WTC11 (cell line): ENCODE measurements at regions not wholly inside any gene's neighbourhood (a gene's known extent, or its start where the extent isn't known, plus 50 kb on each side); places are given as distances from the start of the nearest gene placed in this dataset.

Experiments
- CTCF ChIP-seq: fragments of 200-600 bp; IDR thresholded peaks from 2 replicates; pipeline ENCODE4 v1.8.0; 2022; ENCODE audit warnings: antibody characterized with exemption
- MAX ChIP-seq: sonication (generic); formaldehyde crosslinking; IDR thresholded peaks from 2 replicates; pipeline ENCODE4 v1.8.0; 2022; ENCODE audit warnings: mild to moderate bottlenecking, missing genetic modification reagents
- NR1H2 ChIP-seq: sonication (generic); formaldehyde crosslinking; IDR thresholded peaks from 2 replicates; pipeline ENCODE4 v1.9.0; 2021; ENCODE audit warnings: mild to moderate bottlenecking, moderate library complexity, missing genetic modification reagents
- TP53 ChIP-seq: sonication (generic); formaldehyde crosslinking; IDR thresholded peaks from 2 replicates; pipeline ENCODE4 v1.8.1; 2023; ENCODE audit warnings: mild to moderate bottlenecking, missing genetic modification reagents
- USF1 ChIP-seq: sonication (generic); formaldehyde crosslinking; IDR thresholded peaks from 2 replicates; pipeline ENCODE4 v1.8.0; 2022; ENCODE audit warnings: mild to moderate bottlenecking, missing genetic modification reagents
- USF2 ChIP-seq: sonication (generic); formaldehyde crosslinking; IDR thresholded peaks from 2 replicates; pipeline ENCODE4 v1.8.1; 2023; ENCODE audit warnings: mild to moderate bottlenecking, missing genetic modification reagents, moderate library complexity
- ZNF232 ChIP-seq: sonication (generic); formaldehyde crosslinking; IDR thresholded peaks from 2 replicates; pipeline ENCODE4 v1.8.0; 2022; ENCODE audit warnings: mild to moderate bottlenecking, missing genetic modification reagents
- ZNF425 ChIP-seq: fragments of 250-450 bp; sonication (Bioruptor Pico); conservative IDR thresholded peaks from 2 replicates; pipeline ENCODE4 v1.9.0; 2021; ENCODE audit warnings: mild to moderate bottlenecking

- TF ChIP-seq USF2 (CRISPR knock-in tag), result no peak
- no peak for TF ChIP-seq CTCF
- TF ChIP-seq ZNF425 (CRISPR knock-in tag), result no peak
- no peak for TF ChIP-seq USF1 (CRISPR knock-in tag)
- no peak for TF ChIP-seq TP53 (CRISPR knock-in tag)
- TF ChIP-seq NR1H2 (CRISPR knock-in tag), result no peak
- TF ChIP-seq ZNF232 (CRISPR knock-in tag), result no peak
- TF ChIP-seq MAX (CRISPR knock-in tag), result no peak
Measured at GRCh38 chr5:108529381-108529780, 147.5 kb upstream of the FBXL17 start.
